PC-3 (cell line): ENCODE measurements at regions not wholly inside any gene's neighbourhood (a gene's known extent, or its start where the extent isn't known, plus 50 kb on each side); places are given as distances from the start of the nearest gene placed in this dataset.

Experiments
- ATAC-seq: fragments of 200-7000 bp; cut with Tn5 transposase; 2 replicates; pipeline ENCODE4 v1.9.1; 2020; ENCODE audit warnings: mild to moderate bottlenecking, moderate library complexity
- BruUV-seq: library from RNA; stranded (reverse); fragments of 400-500 nt; replicated peaks from 2 replicates; lab custom pipeline; 2021; lab: Mats Ljungman, UMichigan
- CTCF ChIA-PET: fragments of 300-600 bp; sonication (Branson Sonifier 250); formaldehyde crosslinking; loops from one replicate; lab custom pipeline; 2022; ENCODE audit warnings: antibody characterized with exemption; lab: Charles Lee
- POLR2A ChIA-PET: fragments of 300-600 bp; sonication (Branson Sonifier 250); formaldehyde crosslinking; loops from one replicate; lab custom pipeline; 2022; ENCODE audit warnings: antibody characterized with exemption; ENCODE audit not compliant: unreplicated experiment; lab: Charles Lee
- DNase-seq: peaks from one replicate; pipeline ENCODE4 v3.0.0-alpha.2; 2015
- H2AFZ ChIP-seq: fragments of 300-600 bp; sonication (generic); 2 replicates; pipeline ENCODE4 v1.6.0; 2016; ENCODE audit warnings: antibody characterized with exemption, low read length
- H3F3A ChIP-seq: fragments of 300-600 bp; sonication (generic); one replicate; pipeline ENCODE4 v1.6.0; 2017; ENCODE audit warnings: antibody characterized with exemption, low read length, control low read depth, mild to moderate bottlenecking; ENCODE audit not compliant: unreplicated experiment
- H3K27ac ChIP-seq: fragments of 300-600 bp; sonication (generic); 2 replicates; pipeline ENCODE4 v1.5.1; 2016; ENCODE audit warnings: mild to moderate bottlenecking, low read length
- H3K27me3 ChIP-seq: fragments of 300-600 bp; sonication (generic); 2 replicates; pipeline ENCODE4 v1.6.1; 2016; ENCODE audit warnings: low read length, mixed read lengths
- H3K36me3 ChIP-seq: fragments of 300-600 bp; sonication (generic); 2 replicates; pipeline ENCODE4 v1.6.1; 2016; ENCODE audit warnings: low read depth, mixed run types, low read length, mixed read lengths
- H3K4me1 ChIP-seq: fragments of 300-600 bp; sonication (generic); 2 replicates; pipeline ENCODE4 v1.5.1; 2016; ENCODE audit warnings: low read length; ENCODE audit not compliant: insufficient read depth
- H3K4me2 ChIP-seq: fragments of 300-600 bp; sonication (generic); 2 replicates; pipeline ENCODE4 v1.6.0; 2016; ENCODE audit warnings: low read length
- H3K4me3 ChIP-seq: fragments of 300-600 bp; sonication (generic); 2 replicates; pipeline ENCODE4 v1.5.1; 2016; ENCODE audit warnings: mild to moderate bottlenecking, low read length, mixed read lengths
- H3K79me2 ChIP-seq: fragments of 300-600 bp; sonication (generic); 2 replicates; pipeline ENCODE4 v1.6.1; 2017; ENCODE audit warnings: low read length, mixed read lengths
- H3K9ac ChIP-seq: fragments of 300-600 bp; sonication (generic); 2 replicates; pipeline ENCODE4 v1.6.0; 2016; ENCODE audit warnings: mild to moderate bottlenecking, low read length
- H3K9me2 ChIP-seq: fragments of 300-600 bp; sonication (generic); replicated peaks from 2 replicates; pipeline ENCODE4 v1.6.1; 2016; ENCODE audit warnings: mixed run types, low read length, mixed read lengths
- H3K9me3 ChIP-seq: fragments of 300-600 bp; sonication (generic); 2 replicates; pipeline ENCODE4 v1.6.1; 2016; ENCODE audit warnings: low read length, mixed read lengths
- H4K20me1 ChIP-seq: fragments of 300-600 bp; sonication (generic); 2 replicates; pipeline ENCODE4 v1.6.1; 2016; ENCODE audit warnings: low read length, mixed read lengths
- CTCF ChIP-seq: fragments of 300-600 bp; sonication (generic); conservative IDR thresholded peaks from 2 replicates; pipeline ENCODE4 v1.5.1; 2017; ENCODE audit warnings: antibody characterized with exemption, low read depth, mild to moderate bottlenecking, low read length
- EZH2 ChIP-seq: fragments of 300-600 bp; sonication (generic); IDR thresholded peaks from one replicate; pipeline ENCODE4 v1.6.1; 2017; ENCODE audit warnings: antibody characterized with exemption, mild to moderate bottlenecking, low read length; ENCODE audit not compliant: unreplicated experiment
- EZH2phosphoT487 ChIP-seq: fragments of 300-600 bp; sonication (generic); IDR thresholded peaks from 2 replicates; pipeline ENCODE4 v1.6.1; 2018; ENCODE audit warnings: mild to moderate bottlenecking, antibody characterized with exemption, low read length, borderline replicate concordance
- intact Hi-C: fragments of 100-400 bp; cut with micrococcal nuclease; formaldehyde crosslinking; loops from 2 replicates; pipeline ENCODE4 v1.9.0; 2023

- Histone ChIP-seq H3K9ac (no peak overlapping the region), H3F3A (no peaks in the 10 kb centered on the region), H3K79me2 (no peaks in the 10 kb centered on the region), H3K9me2 (no peaks in the 10 kb centered on the region), H3K27ac (no peak overlapping the region), H3K4me2 (no peak overlapping the region), H4K20me1 (no peaks in the 10 kb centered on the region), H3K9me3 (no peaks in the 10 kb centered on the region), H3K36me3 (no peaks in the 10 kb centered on the region), H3K4me3 (no peak overlapping the region), H2AFZ (no peak overlapping the region), H3K4me1 (no peaks in the 10 kb centered on the region), H3K27me3 (peaks cover 20% of the 10 kb centered on the region)
- BruUV-seq, result no TSS peak
- no peak for ATAC-seq
- TF ChIP-seq CTCF, result no peak
- TF ChIP-seq EZH2phosphoT487, result no peak
- DNase-seq, result no peak
- intact Hi-C loops, result no loop called here
- POLR2A ChIA-PET, result no interaction called here
- CTCF ChIA-PET, result no interaction called here
Observed at GRCh38 chr16:9177861-9178260, 86.4 kb downstream of the HAPSTR1 start.

GRCh38 chr16:9183682-9184353, 92.4 kb downstream of the HAPSTR1 start:
- ChIA-PET CTCF (no interaction called here), POLR2A (no interaction called here)
- intact Hi-C loops, result no loop called here
- no peaks in the 10 kb centered on the region for H4K20me1 ChIP-seq
- no peak overlapping the region for H3K9ac ChIP-seq
- H3K4me2 ChIP-seq, result no peak overlapping the region
- no peak overlapping the region for H3K27ac ChIP-seq
- H3K27me3 ChIP-seq, result peaks cover 25% of the 10 kb centered on the region
- H3F3A ChIP-seq, result no peaks in the 10 kb centered on the region
- no peak overlapping the region for H3K4me3 ChIP-seq
- no peaks in the 10 kb centered on the region for H3K4me1 ChIP-seq
- no peaks in the 10 kb centered on the region for H3K9me2 ChIP-seq
- no peak for DNase-seq
- no peak for ATAC-seq
- H3K9me3 ChIP-seq, result no peaks in the 10 kb centered on the region
- H2AFZ ChIP-seq, result no peak overlapping the region
- H3K36me3 ChIP-seq, result no peaks in the 10 kb centered on the region
- TF ChIP-seq EZH2phosphoT487, result no peak
- no peak for TF ChIP-seq CTCF
- TF ChIP-seq EZH2, result no peak
- H3K79me2 ChIP-seq, result no peaks in the 10 kb centered on the region
- BruUV-seq, result no TSS peak

GRCh38 chr16:9184354-9184690, 92.9 kb downstream of the HAPSTR1 start:
- DNase-seq, result no peak
- no peaks in the 10 kb centered on the region for H3K36me3 ChIP-seq
- H3K4me1 ChIP-seq, result no peaks in the 10 kb centered on the region
- no peaks in the 10 kb centered on the region for H3K79me2 ChIP-seq
- no peaks in the 10 kb centered on the region for H3K9me2 ChIP-seq
- intact Hi-C loops, result no loop called here
- no peak overlapping the region for H3K9ac ChIP-seq
- no peak overlapping the region for H3K4me2 ChIP-seq
- H3K27me3 ChIP-seq, result peaks cover 28% of the 10 kb centered on the region
- no peaks in the 10 kb centered on the region for H4K20me1 ChIP-seq
- no peak overlapping the region for H2AFZ ChIP-seq
- H3K9me3 ChIP-seq, result no peaks in the 10 kb centered on the region
- BruUV-seq, result no TSS peak
- H3F3A ChIP-seq, result no peaks in the 10 kb centered on the region
- ChIA-PET POLR2A (no interaction called here), CTCF (no interaction called here)
- TF ChIP-seq EZH2 (no peak), EZH2phosphoT487 (no peak), CTCF (no peak)
- H3K4me3 ChIP-seq, result no peak overlapping the region
- no peak for ATAC-seq
- H3K27ac ChIP-seq, result no peak overlapping the region
